ENCODE measurements at regions not wholly inside any gene's neighbourhood (a gene's known extent, or its start where the extent isn't known, plus 50 kb on each side); places are given as distances from the start of the nearest gene placed in this dataset.

DNA sequence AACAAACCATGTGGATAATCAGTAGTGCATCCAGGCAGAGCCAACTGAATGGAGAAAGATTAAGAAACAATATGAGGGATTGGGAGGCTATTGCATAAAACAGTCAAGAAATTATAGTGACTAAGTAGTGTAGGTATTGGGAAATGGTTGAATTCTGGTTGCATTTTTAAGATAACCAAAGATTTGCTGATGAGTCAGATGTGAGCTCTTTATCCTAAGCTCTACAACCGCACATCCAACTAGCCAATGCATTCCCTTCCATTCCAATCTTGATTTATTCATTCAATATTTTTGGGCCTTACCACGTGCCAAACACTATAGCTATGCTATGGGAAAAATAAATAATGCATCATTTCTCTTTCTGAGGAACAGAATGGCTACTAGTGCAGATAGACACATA, 524.5 kb upstream of the RGMB start:
- H4K91ac ChIP-seq (replicated peaks; ENCODE audit: insufficient read length, low read length) = no peak overlapping the region
- H3K79me1 ChIP-seq (ENCODE audit: low read depth, low read length) = no peaks in the 10 kb centered on the region
- no peak overlapping the region for H3K27ac ChIP-seq (ENCODE audit: low read depth, low read length)
- DNase-seq (ENCODE audit: low read depth in 1 of 2, low spot score in 2 of 2) = no peak
- no peak overlapping the region for H2AFZ ChIP-seq (ENCODE audit: low read length)
- H4K5ac ChIP-seq (ENCODE audit: insufficient read length, low read depth, low read length) = no peak overlapping the region
- TF ChIP-seq, protein P1, sequence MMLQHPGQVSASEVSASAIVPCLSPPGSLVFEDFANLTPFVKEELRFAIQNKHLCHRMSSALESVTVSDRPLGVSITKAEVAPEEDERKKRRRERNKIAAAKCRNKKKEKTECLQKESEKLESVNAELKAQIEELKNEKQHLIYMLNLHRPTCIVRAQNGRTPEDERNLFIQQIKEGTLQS (IDR thresholded peaks at IDR 0.05; ENCODE audit: insufficient read depth, low read depth, low read length) = no peak
- TF ChIP-seq, protein P2, sequence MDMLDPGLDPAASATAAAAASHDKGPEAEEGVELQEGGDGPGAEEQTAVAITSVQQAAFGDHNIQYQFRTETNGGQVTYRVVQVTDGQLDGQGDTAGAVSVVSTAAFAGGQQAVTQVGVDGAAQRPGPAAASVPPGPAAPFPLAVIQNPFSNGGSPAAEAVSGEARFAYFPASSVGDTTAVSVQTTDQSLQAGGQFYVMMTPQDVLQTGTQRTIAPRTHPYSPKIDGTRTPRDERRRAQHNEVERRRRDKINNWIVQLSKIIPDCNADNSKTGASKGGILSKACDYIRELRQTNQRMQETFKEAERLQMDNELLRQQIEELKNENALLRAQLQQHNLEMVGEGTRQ (IDR thresholded peaks at IDR 0.05; ENCODE audit: low read length) = no peak
- TF ChIP-seq POLR2AphosphoS5 (IDR thresholded peaks at IDR 0.05; ENCODE audit: low read depth, low read length) = no peak
- no peak for TF ChIP-seq TAF7 (optimal IDR thresholded peaks at IDR 0.05; ENCODE audit: borderline replicate concordance, low read depth, low read length)
- no peak for TF ChIP-seq SP2 (IDR thresholded peaks at IDR 0.05; ENCODE audit: low read length)
- TF ChIP-seq EGR1 (IDR thresholded peaks at IDR 0.05; ENCODE audit: borderline replicate concordance, low read depth, low read length) = no peak
- no peak for TF ChIP-seq CBX8 (IDR thresholded peaks at IDR 0.05; ENCODE audit: borderline replicate concordance, low read depth, low read length)
- no peak for TF ChIP-seq SIN3A (conservative IDR thresholded peaks at IDR 0.05 in 1 of 2, IDR thresholded peaks at IDR 0.05 in 1 of 2; ENCODE audit: low read depth in 1 of 2, low read length in 2 of 2)
- no peak for TF ChIP-seq NRF1 (IDR thresholded peaks at IDR 0.05; ENCODE audit: low read depth, low read length)
- TF ChIP-seq GTF2F1 (IDR thresholded peaks at IDR 0.05; ENCODE audit: borderline replicate concordance, low read depth, low read length) = no peak
- TF ChIP-seq YY1 (IDR thresholded peaks at IDR 0.05; ENCODE audit: low read depth, low read length) = no peak
- TF ChIP-seq HDAC6 (IDR thresholded peaks at IDR 0.05; ENCODE audit: low read depth, low read length) = no peak
- TF ChIP-seq BCL11A (IDR thresholded peaks at IDR 0.05; ENCODE audit: low read depth in 2 of 2, low read length in 2 of 2) = no peak
- H3K56ac ChIP-seq (replicated peaks; ENCODE audit: insufficient read length, low read depth, low read length) = no peak overlapping the region
- no peak overlapping the region for H2BK5ac ChIP-seq (ENCODE audit: low read depth, low read length)
- no peak for FAIRE-seq
- H4K20me1 ChIP-seq (replicated peaks in 1 of 2; ENCODE audit: control insufficient read depth in 1 of 2, insufficient read depth in 2 of 2, low read length in 2 of 2) = no peaks in the 10 kb centered on the region
- peaks cover 0 to 3% (median 1%) of the 10 kb centered on the region in 4 experiments; a peak in 2 of 7 replicates for H3K4me1 ChIP-seq (replicated peaks in 1 of 4; ENCODE audit: control insufficient read depth in 3 of 4, insufficient read depth in 4 of 4, low read length in 3 of 4)
- CTCF ChIA-PET (ENCODE audit: partially characterized antibody) = interaction anchor here (1.0 kb wide), 1 partner anchor 183 kb away, joined by 3 read pairs; no protein-coding TSS in a partner anchor
- H3K23ac ChIP-seq (ENCODE audit: insufficient read length) = no peak overlapping the region
- H3K4ac ChIP-seq (replicated peaks; ENCODE audit: insufficient read length, low read depth, low read length) = no peak overlapping the region
- no peak overlapping the region for H3K14ac ChIP-seq (ENCODE audit: insufficient read length)
- no peaks in the 10 kb centered on the region for H3K36me3 ChIP-seq (ENCODE audit: control insufficient read depth in 2 of 4, insufficient read depth in 4 of 4, low read length in 3 of 4)
- no peaks in the 10 kb centered on the region for H3K23me2 ChIP-seq (ENCODE audit: low read depth, low read length)
- no peak overlapping the region for H3K4me3 ChIP-seq (ENCODE audit: extremely low read depth in 1 of 4, insufficient read depth in 2 of 4, low read depth in 3 of 4, low read length in 4 of 4)
- no peaks in the 10 kb centered on the region for H3K27me3 ChIP-seq (replicated peaks in 1 of 4; ENCODE audit: control insufficient read depth in 3 of 4, extremely low read depth in 1 of 4, insufficient read depth in 3 of 4, low read length in 3 of 4)
- H2BK15ac ChIP-seq (ENCODE audit: low read length) = no peak overlapping the region
- no peak overlapping the region for H4K8ac ChIP-seq (ENCODE audit: extremely low read depth, insufficient read depth, low read length)
- no peak overlapping the region for H3K9ac ChIP-seq (replicated peaks in 1 of 4; ENCODE audit: extremely low read depth in 1 of 4, low read depth in 3 of 4, low read length in 3 of 4)
- WGBS, 2 experiments (ENCODE audit: extremely low coverage in 1 of 2, insufficient coverage in 1 of 2, insufficient read length in 1 of 2, insufficient replicate concordance in 2 of 2, low coverage in 1 of 2, low lambda C conversion rate in 2 of 2, missing lambda C conversion rate in 1 of 2) = 92% methylated on average over 2 of the region's 2 CpGs; no CpG with 5 or more reads in 1 of the 2 experiments
- no peaks in the 10 kb centered on the region for H3K9me3 ChIP-seq (ENCODE audit: insufficient read depth in 2 of 2, low read depth in 1 of 2, low read length in 1 of 2)
- no peak overlapping the region for H2AK5ac ChIP-seq (ENCODE audit: low read depth, low read length)
- H3K18ac ChIP-seq (ENCODE audit: extremely low read depth, low read length) = no peak overlapping the region
- no peak overlapping the region for H3K4me2 ChIP-seq (ENCODE audit: insufficient read depth in 1 of 2, low read depth in 2 of 2, low read length in 2 of 2)
- POLR2A ChIA-PET (ENCODE audit: partially characterized antibody) = no interaction called here
- no peak overlapping the region for H2BK20ac ChIP-seq (ENCODE audit: low read length)
- no peaks in the 10 kb centered on the region for H3K79me2 ChIP-seq (ENCODE audit: control insufficient read depth in 1 of 2, insufficient read depth in 2 of 2, low read length in 2 of 2)
- H2BK120ac ChIP-seq (replicated peaks; ENCODE audit: low read depth, low read length) = no peak overlapping the region
- no peak overlapping the region for H2BK12ac ChIP-seq (ENCODE audit: low read depth, low read length)

Measured in H1 (cell line).